Thoracic aorta (tissue), 2 donors: ENCODE measurements at regions not wholly inside any gene's neighbourhood (a gene's known extent, or its start where the extent isn't known, plus 50 kb on each side); places are given as distances from the start of the nearest gene placed in this dataset.

ENCODE experiments used
- ATAC-seq: fragments of 150-250 bp; one replicate; pipeline ENCODE4 v1.8.0; 2017; ENCODE audit warnings: low read depth; ENCODE audit not compliant: insufficient number of reproducible peaks, low FRiP score
- DNase-seq: peaks from one replicate; pipeline ENCODE4 v3.0.0-alpha.2; 2020; ENCODE audit warnings: low spot score
- H3K27ac ChIP-seq, 2 donors: fragments of 200-600 bp; sonication (generic); 1 replicate in 1 of 2; 2 replicates in 1 of 2; pipeline ENCODE4 v1.5.1; 2016; ENCODE audit warnings: mild to moderate bottlenecking in 2 of 2, moderate library complexity in 2 of 2
- H3K27me3 ChIP-seq: fragments of 200-600 bp; sonication (generic); replicated peaks from 2 replicates; pipeline ENCODE4 v1.6.0; 2016; ENCODE audit warnings: mild to moderate bottlenecking; ENCODE audit not compliant: insufficient read depth
- H3K36me3 ChIP-seq: fragments of 200-600 bp; sonication (generic); one replicate; pipeline ENCODE4 v1.5.1; 2016
- H3K4me1 ChIP-seq, 2 donors: fragments of 200-600 bp; sonication (generic); 1 replicate in 1 of 2; 2 replicates in 1 of 2; pipeline versions ENCODE4 v1.5.1 to v1.6.0; 2016; ENCODE audit warnings: low read depth in 2 of 2, mild to moderate bottlenecking in 1 of 2; ENCODE audit not compliant: control insufficient read depth in 1 of 2
- H3K4me3 ChIP-seq: fragments of 200-600 bp; sonication (generic); 2 replicates; pipeline ENCODE4 v1.5.1; 2016; ENCODE audit warnings: mild to moderate bottlenecking
- H3K9me3 ChIP-seq: fragments of 200-600 bp; sonication (generic); 2 replicates; pipeline ENCODE4 v1.5.1; 2016
- TF ChIP-seq, protein P1 (sequence below): fragments of 200-600 bp; sonication (generic); IDR thresholded peaks from one replicate; pipeline ENCODE4 v1.5.1; 2019; ENCODE audit warnings: antibody characterized with exemption

GRCh38 chr7:98755138-98755898 lies 114.5 kb downstream of the TMEM130 start:
- DNase-seq (no peak), ATAC-seq (peak; percentile 18)
- Histone ChIP-seq H3K36me3 (no peaks in the 10 kb centered on the region), H3K4me3 (no peak overlapping the region), H3K9me3 (no peaks in the 10 kb centered on the region), H3K4me1 (peaks cover 16 to 33% of the 10 kb centered on the region in 2 donors), H3K27me3 (no peaks in the 10 kb centered on the region), H3K27ac (peak overlapping the region; percentile 74 to 79)
- TF ChIP-seq, protein P1, sequence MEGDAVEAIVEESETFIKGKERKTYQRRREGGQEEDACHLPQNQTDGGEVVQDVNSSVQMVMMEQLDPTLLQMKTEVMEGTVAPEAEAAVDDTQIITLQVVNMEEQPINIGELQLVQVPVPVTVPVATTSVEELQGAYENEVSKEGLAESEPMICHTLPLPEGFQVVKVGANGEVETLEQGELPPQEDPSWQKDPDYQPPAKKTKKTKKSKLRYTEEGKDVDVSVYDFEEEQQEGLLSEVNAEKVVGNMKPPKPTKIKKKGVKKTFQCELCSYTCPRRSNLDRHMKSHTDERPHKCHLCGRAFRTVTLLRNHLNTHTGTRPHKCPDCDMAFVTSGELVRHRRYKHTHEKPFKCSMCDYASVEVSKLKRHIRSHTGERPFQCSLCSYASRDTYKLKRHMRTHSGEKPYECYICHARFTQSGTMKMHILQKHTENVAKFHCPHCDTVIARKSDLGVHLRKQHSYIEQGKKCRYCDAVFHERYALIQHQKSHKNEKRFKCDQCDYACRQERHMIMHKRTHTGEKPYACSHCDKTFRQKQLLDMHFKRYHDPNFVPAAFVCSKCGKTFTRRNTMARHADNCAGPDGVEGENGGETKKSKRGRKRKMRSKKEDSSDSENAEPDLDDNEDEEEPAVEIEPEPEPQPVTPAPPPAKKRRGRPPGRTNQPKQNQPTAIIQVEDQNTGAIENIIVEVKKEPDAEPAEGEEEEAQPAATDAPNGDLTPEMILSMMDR = no peak

- Histone ChIP-seq H3K9me3 (no peaks in the 10 kb centered on the region), H3K4me1 (peaks cover 25 to 47% of the 10 kb centered on the region in 2 donors), H3K4me3 (no peak overlapping the region), H3K27ac (peak overlapping the region in 1 of 2 donors; percentile 91), H3K36me3 (no peaks in the 10 kb centered on the region), H3K27me3 (no peaks in the 10 kb centered on the region)
- ATAC-seq = no peak
- no peak for DNase-seq
- TF ChIP-seq, protein P1 = no peak
Measured at GRCh38 chr7:98758157-98758556, 111.7 kb downstream of the TMEM130 start.

- peaks cover 19 to 33% of the 10 kb centered on the region in 2 donors for H3K4me1 ChIP-seq
- ATAC-seq (peak; percentile 91), DNase-seq (peak; percentile 37)
- no peaks in the 10 kb centered on the region for H3K27me3 ChIP-seq
- no peaks in the 10 kb centered on the region for H3K36me3 ChIP-seq
- TF ChIP-seq, protein P1 = no peak
- H3K4me3 ChIP-seq = peak overlapping the region; percentile 41
- H3K27ac ChIP-seq = peak overlapping the region; percentile 80 to 91
- no peaks in the 10 kb centered on the region for H3K9me3 ChIP-seq
Measured at GRCh38 chr7:98760201-98760651, 109.6 kb downstream of the TMEM130 start.

GRCh38 chr7:98761225-98761624 lies 108.6 kb downstream of the TMEM130 start:
- no peak overlapping the region for H3K4me3 ChIP-seq
- H3K27me3 ChIP-seq = no peaks in the 10 kb centered on the region
- peaks cover 14 to 23% of the 10 kb centered on the region in 2 donors for H3K4me1 ChIP-seq
- DNase-seq (no peak), ATAC-seq (peak; percentile 31)
- H3K36me3 ChIP-seq = no peaks in the 10 kb centered on the region
- H3K27ac ChIP-seq = peak overlapping the region in 1 of 2 donors; percentile 91
- TF ChIP-seq, protein P1 = no peak
- no peaks in the 10 kb centered on the region for H3K9me3 ChIP-seq

GRCh38 chr7:98762620-98763019 lies 107.2 kb downstream of the TMEM130 start:
- Histone ChIP-seq H3K36me3 (no peaks in the 10 kb centered on the region), H3K9me3 (no peaks in the 10 kb centered on the region), H3K27ac (no peak overlapping the region), H3K4me3 (no peak overlapping the region), H3K27me3 (no peaks in the 10 kb centered on the region), H3K4me1 (peaks cover 14 to 23% of the 10 kb centered on the region in 2 donors)
- no peak for ATAC-seq
- DNase-seq = no peak
- TF ChIP-seq, protein P1 = no peak
